ENCODE measurements at regions not wholly inside any gene's neighbourhood (a gene's known extent, or its start where the extent isn't known, plus 50 kb on each side); places are given as distances from the start of the nearest gene placed in this dataset.

- TF ChIP-seq CTCF (conservative IDR thresholded peaks at IDR 0.05 in 1 of 2, IDR thresholded peaks at IDR 0.05 in 1 of 2; ENCODE audit: extremely low read depth in 1 of 2, insufficient read depth in 1 of 2, low read depth in 1 of 2, low read length in 2 of 2), result no peak
- no peak for TF ChIP-seq EZH2 (IDR thresholded peaks at IDR 0.05; ENCODE audit: borderline replicate concordance, low read length)
These were observed 101.0 kb downstream of the CENPW start for GRCh38 chr6:126440923-126441322.

Data from mammary epithelial cell (primary cell).